ENCODE measurements at regions not wholly inside any gene's neighbourhood (a gene's known extent, or its start where the extent isn't known, plus 50 kb on each side); places are given as distances from the start of the nearest gene placed in this dataset.

DNA sequence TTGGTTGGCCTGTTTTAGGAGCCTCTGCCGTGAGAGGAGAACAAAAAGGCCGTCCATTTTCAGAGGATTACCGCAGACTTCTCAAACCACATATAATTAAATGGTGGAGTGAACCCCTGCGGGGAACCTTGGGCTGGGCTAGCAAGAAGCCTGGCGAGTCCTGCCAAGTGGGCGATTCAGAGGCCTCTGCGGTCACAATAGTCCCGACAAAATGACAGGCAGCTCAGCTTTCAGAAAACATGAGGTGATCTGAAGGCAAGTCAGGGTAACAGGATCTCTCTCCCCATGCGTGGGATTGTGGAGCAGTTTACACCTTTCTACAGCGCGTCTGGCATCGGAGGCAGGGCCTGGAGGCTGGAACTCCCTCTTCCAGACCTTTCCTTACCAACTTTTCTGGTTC lies 134.8 kb downstream of the ASB7 start:
- no peak for DNase-seq

DNA sequence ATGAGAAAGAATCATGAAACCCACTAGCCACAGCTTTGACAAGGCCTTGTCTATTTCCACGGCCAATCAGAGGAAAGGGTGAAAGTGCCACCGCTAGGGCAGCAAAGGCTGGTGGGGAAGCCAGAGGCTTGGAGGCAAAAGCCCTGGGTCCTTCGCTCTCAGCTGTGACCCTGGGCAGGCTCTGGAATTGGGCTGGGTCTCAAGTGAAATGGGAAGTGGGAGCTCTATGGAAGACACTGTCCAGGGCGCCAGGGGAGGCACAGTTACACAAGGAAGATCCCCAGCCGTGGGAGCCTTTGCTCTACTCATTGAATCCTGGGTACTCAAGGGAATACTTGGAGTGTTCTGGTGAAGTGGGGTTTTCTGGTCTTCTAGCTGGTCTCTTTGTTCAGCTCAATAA lies 136.2 kb downstream of the ASB7 start:
- DNase-seq, result no peak

DNA sequence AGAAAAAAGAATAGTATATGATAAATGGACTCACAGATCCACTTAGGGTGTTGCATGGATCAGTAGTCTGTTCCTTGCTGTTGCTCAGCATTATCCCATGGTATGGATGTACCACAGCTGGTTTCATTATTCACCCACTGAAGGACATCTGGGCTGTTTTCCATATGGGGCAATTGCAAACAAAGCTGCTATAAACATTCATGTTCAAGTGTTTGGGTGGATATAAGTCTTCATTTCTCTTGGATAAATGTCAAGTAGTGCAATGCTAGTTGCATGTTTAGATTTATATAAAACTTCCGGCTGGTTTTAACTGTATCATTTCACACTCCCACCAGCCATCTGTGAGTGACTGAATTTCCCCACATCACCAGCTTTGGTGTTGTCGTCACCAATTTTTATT lies 137.7 kb downstream of the ASB7 start:
- DNase-seq, result peak; percentile 4

DNA sequence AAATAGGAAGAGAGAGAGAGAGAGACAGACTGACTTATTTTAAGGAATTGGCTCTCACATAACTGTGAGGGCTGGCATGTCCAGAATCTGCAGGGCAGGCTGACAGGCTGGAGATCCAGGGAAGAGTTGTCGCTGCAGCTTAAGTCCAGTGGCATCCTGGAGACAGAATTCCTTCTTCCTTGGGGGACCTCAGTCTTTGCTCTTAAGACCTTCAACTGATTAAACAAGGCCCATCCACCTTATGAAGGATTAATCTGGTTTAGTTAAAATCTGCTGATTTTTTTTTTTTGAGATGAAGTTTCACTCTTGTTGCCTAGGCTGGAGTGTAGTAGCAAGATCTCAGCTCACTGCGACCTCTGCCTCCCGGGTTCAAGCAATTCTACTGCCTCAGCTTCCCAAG lies 128.0 kb upstream of the ALDH1A3 start:
- no peak for DNase-seq

DNA sequence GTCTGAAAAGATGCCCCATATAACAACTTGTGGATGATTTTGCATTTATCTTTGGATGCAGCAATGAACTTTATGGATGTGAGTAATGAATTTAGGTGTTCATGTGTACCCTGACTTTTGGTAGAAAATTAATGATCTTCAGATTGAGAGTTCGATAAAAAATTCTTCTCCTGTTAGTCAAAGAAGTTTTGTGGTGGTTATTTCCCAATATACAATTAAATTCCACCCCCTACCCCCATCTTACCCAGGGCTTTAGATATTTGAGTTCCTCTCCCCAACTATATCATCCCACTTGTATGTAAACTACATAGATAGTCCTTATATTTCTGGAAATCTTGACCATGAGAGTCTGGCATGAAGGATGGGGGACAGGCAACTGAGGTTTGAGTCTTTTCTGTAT lies 126.1 kb upstream of the ALDH1A3 start:
- DNase-seq, result no peak

DNA sequence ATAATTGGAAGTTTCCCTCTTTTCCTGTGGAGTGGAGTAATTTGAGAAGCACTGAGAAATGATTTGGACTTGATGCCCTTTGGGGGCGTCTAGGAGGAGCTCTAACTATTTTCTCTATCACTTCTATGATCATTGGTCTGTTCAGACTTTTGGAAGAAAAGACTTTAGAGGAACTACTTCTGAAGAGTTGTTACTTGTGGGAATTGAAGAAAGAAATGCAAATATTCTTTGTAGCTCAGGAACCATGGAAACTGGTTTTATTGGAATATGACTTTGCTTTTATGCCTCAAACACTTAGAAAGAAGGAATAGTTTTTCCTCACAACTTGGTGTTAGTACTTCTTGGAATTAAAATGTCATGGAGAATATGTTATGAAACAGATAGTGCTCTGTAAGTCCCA lies 122.0 kb upstream of the ALDH1A3 start:
- no peak for DNase-seq

DNA sequence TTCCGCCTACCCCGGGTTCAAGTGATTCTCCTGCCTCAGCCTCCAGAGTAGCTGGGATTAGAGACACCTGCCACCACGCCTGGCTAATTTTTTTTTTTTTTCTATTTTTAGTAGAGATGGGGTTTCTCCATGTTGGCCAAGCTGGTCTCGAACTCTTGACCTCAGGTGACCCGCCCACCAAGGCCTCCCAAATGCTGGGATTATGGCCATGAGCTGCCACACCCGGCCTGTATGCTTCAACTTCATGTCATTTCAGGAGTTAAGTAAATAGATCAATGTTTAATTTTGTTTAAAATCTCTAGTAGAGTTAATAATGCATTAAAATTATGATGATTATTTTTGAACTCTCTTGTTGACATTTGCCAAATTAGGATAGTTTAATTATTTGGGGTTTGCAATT lies 121.1 kb upstream of the ALDH1A3 start:
- DNase-seq, result no peak

DNA sequence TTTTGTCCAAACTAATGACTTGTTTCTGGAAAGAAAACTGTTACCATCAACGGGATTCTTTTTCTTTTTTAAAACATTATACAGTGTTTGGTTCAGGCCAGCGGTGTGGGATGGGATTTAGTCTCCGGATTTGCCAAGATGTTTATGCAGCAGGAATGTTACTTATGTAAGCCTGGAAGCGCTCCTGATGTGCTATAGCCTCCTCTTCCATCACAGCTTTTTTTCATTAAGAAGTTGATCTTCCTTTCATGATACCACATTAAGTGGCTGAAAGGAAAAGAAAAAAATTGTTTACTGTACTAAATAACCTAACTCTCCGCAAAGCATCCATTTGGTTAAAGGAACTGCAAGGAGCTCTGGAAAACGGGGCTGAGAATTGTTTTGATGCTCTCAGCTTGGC lies 120.5 kb upstream of the ALDH1A3 start:
- no peak for DNase-seq

DNA sequence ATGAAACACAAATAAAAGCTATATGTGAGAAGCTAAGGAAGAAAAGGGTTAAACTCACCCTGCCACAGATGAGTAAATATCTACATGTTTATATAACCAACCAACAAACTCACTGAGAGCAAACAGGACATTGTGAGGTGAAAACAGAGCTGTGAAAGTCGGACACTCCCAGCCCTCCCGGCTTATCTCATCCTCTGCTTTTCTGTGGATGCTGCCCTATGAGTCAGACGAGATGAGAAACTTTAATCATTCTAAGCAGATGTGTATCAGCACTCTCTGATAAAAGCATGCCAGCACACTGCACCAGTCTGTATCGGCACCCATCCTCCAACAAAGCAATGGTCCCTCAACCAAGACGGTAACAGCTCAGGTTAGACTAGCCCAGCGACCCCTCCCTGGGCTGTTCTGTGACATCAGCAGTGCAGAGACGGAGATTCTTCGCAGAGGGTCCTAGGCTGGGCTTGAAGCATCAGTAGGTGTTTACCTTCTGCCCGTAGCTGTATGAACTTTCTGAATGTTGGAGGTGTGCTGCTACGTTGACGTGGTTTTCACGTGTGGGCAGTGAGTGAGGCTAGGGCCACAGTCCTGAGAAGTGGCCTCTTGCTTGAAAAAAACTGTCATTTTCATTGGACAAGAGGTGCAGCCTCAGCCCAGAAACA lies 119.8 kb upstream of the ALDH1A3 start:
- no peak for DNase-seq

DNA sequence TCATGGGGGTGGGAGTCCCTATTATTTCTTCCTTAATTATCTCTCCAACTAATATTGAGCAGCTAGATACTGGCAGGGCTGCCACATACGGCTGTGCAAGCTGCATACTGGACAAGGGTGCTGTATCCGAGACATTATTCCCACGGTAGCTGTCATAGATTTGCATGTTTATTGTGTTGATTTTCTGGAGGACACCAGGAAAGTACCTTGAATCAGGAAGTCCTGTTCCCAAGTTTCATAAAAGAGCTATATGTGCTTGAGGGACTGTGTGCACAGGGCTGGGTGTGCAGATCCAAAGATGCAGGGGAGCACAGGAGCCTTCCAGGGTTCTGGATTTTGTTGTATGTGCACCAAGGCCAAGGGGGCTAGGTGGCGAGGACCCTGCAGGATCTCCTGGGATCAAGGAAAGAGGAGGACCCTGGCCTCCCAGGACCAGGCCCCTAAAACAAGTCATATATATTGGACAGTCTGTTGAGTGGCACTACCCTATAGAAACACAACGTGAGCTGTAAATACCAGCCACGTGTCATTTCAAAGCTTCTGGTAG lies 119.2 kb upstream of the ALDH1A3 start:
- DNase-seq, result no peak

DNA sequence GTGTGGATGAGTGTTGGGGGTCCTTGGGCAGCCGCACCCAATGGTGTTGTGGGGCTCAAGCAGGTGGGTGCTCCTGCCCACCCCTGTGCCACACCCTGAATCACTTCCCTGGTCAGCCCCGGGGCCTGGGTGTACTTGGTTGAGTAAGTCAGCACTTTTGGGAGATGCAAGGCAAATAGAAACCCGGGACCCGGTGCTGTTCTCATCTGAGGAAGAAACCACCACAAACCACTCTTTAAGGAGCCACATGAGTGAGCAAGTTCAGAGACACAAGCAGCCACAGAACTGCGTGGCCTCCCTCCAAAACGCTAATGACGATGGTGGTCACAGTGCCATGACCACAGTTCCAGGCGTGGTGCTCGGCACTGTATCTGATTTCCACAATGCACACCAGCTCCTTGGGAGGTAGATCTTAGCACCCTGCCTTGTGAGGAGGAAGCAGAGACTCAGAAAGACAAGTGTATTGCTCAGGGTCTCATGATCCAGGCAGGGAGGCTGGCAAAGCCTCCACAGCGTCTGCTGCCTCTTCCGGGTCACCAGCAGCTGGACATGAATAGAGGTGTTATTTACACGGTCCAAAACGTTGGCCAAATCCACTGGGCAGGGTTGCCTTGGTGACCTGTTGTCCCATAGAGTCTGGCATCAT lies 118.2 kb upstream of the ALDH1A3 start:
- no peak for DNase-seq

DNA sequence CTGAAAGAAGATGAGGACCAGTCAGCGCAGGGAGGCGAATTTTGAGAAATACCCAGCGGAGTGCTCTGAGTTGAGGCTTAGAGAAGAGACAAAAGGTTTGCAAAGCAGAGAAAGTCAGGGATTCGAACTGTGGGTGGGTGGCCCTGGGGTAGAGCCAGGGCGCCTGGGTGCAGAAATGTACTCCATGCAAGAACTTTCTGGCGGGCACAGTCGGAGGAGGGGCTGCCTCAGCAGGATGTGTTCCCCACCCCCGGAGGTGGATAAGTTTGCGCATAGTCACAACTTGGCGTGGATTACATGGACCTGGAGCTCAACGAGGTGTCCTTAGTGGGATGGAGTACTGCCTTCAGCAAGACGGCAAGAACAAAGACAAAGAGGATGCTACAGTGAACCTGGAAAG lies 117.3 kb upstream of the ALDH1A3 start:
- DNase-seq, result no peak

DNA sequence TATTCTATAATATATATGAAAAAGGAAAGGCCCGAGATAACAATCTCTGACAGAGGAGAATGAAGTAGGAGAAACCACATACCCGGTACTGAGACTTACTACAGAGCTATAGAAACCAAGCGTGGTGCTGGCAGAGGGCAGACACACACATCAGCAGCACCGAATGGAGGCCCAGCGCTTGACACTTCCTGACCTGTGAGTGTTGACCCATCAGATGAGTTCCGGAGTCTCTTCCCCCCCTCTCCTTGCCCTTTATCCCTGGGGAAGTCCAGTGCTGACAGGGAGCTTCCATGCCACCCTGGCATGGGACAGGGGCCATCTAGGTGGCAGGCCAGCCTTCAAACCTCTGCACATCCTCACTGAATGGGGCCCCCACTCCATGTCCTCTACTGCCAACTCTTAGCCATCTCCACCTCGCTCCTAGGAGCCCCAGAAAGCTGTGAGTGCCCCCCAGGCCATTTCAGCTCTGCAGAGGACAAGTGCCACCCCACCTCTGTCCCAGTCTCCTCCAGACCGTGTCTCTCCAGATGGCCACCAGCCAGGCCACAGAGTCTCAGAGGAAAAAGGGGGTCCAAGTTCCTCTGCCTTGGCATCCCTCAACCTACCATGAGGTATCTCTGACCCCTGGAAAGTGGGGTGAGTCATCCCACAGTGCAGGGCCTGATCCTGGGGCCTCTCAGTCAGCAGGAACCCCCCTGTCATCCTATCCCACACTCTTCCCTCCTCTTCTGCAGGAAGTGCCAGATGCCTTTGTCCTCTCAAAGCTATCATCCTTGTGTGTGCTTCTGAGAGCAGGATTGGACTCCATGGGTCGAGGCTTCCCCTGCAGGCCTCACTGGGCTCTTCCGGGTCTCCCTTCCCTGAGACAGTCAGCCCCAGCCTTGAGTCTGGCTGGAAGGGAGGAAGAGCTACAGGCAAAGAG lies 116.5 kb upstream of the ALDH1A3 start:
- no peak for DNase-seq

DNA sequence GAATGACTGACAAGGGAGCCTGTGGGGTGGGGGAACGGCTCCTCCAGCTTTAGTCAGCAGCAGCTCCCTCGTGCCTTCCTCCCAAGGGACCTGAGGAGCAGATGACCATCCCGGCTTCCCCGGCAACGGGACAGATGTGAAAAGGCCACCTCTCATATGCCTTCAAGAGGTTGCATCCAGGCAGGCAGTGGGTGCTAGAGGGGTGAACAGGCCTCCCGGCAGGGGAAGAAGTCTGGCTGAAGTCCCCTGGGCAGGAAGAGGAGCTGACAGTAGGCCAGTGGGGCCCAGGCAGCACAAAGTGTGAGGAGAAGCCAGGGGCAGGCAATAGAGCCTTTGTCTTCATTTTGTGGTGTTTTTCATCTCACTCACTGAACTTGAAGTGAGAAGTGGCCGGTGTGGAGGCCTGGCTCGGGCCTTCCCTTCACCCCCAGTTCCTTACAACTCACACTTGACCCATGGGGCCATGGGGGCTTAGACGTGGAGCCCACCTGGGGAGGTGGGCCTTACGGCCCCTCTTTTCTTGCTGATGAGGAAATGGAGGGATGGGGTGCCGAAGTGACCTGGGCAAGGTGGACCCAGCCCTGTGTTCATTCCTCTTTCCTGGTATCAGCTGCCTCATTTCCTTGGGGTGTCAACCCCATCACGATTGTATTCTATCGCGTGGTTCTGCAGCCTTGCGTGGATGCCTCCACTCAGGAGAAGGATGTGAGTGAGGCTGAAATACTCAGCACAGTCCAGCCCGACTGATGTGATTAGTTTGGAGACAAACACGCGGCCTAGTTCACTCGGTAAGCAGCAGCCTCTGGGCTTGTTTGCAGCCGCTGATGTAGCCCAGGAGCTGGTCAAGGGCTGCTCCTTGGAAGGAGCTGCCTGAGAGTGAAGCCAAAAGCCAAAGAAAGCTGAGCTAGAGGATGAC lies 115.5 kb upstream of the ALDH1A3 start:
- no peak for DNase-seq

DNA sequence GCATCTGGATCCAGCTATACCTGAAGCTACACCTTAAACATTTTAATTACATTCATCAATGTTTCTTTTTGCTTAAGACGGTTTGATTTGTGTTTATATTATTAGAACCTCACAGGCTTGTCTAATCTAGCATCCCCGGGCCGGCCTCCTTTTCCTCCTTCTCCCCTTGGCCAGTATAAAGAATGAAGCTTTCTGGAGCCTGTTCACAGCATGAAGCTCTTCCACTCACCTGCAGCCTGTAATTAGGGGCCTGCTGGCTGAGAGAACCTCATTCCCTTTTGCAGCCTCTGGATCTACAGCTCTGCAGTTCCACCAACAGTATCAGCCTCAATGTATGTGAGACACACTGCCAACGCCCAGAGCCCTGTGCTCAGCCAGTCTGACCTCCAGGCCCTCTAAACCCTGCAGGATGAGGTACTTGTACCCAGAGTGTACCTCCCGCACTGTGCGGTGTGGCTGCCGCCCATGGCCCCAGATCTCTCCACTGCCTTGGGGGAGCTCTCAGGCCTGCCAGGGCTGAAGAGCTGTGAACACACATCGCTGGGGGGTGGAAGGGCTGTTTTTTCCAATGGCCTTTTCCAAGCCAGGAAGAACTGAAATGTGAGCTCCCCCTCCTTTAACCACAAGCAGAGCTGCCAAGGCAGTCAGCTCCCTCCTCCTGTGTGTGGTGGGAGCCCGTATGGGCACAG lies 114.7 kb upstream of the ALDH1A3 start:
- no peak for DNase-seq

DNA sequence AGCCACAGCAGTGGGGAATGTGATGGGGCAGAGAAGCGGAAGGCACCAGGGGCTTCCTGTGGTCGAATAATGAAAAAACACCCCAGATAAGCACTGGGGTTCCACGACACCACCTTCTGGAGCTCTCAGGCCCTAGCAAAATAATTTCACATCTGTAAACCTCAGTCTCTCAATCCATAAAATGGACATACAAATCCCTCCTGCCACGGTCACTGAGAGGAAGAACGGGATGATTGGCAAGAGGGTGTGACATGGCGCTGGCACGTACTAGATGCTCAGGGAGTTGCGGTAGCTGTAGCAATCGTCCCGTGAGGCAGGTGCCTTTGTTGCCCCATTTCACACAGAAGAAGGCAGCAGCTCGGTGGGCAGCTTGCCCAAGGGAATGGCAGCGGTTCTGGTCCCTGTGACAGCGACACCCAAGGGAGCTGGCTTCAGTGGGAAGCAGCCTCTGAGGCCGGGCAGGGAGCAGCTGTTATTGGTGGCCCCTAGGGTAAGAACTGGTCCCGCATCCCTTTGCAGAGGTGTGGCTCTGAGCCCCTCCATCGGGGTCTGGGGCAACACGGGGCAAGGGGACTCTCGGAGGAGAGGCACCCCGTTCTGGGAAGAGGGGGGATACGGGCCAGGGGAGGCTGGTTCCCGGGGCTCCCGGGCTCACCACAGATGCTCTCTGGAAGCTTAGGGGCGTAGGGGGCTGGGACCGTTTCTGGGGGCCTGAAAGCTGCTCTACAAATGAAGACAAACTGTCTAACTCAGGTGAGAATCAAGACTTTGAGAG lies 114.0 kb upstream of the ALDH1A3 start:
- no peak for DNase-seq

DNA sequence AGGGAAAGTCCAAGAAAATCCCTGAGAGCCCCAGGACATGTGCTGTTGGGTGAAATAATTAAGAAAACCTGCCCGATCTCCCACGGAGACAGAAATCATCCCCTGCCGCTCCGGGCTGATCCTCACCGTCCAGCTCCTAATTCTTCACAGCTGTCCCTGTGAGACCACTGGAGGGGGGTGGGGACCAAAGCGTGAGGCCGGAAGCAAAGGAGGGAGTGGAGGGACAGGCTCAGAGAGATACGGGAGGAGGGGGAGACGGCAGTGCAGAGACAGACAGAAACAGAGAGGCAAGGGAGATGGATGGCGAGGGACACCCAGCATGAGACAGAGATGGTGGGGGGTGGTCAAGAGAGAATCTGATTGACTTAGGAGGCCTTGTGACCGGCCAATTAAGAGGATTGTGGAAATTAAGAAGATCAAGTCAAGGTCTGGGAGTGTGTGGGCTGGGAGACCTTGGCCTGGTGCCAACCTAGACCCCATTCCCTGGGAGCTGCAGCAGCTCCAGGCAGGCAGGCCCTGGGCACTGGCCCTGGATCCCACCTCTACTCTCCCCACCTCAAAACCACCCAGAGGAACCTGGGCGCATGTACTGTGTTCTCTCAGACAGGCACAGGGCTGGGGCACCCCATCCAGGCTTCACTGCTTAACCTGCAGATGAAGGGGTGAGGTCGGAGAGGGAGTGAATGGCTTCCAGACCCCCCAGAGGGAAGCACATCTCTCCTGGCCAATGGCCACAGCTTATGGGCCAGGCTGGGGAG lies 113.2 kb upstream of the ALDH1A3 start:
- DNase-seq, result no peak

DNA sequence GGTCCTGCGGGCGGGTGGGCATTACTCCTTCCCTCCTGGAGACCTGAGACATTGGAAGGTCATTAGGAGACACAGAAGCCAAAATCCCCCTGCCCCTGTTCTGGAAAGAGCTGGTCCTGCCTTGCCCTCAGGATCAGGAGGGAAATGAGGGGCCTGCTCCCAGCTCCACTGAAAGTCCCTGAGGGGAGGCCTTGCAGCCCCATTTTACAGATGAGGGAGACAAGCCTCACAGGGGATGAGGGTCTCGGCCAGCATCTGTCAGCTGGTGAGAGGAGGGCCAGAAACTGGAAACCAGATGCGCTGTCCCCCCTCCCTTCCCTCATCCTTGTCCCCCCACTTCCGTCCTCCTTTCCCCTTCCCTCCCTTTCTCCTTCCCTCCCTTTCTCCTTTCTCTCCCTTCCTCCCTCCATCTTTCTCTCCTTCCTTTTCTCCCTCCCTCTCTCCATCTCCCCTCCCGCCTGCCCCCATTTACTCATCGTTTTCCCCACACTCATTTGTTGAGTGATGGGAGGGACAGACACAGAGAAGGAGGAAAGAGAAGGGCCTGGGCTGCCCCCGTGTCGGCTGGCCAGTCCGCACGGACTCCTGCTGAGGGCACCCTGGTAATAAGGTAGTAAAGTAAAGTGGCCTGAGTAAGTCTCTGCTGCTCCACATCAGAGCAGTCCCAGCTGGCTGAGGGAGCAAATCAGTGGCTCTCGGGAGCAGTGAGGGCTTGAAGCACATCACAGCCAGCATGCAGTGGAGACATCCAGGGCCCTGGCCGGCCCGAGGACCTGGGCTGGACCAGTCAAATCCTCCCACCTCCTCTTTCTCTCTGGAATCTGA lies 112.4 kb upstream of the ALDH1A3 start:
- no peak for DNase-seq

DNA sequence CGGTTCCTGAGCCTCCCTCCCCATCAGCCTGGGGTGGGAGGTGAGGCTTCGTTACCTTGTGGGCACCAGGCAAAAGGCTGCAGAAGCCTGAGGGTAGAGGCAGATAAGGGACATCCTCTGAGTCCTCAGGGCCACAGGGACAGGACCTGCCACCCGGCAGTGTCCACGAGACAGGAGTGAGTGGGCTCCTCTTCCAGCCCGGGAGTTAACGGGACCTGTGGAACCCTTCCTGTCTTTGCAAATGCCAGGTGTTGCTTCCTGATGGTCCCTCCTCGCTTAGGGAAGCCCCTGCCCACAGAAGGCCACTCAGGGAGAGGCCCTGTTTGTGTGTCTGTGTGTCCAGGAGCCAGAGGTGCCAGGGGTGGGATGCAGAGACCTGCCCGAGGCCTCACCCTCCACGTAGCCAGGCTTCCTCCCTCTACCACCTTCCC lies 111.1 kb upstream of the ALDH1A3 start:
- DNase-seq, result no peak

Measured in DMS153 (cell line).